ENCODE measurements at regions not wholly inside any gene's neighbourhood (a gene's known extent, or its start where the extent isn't known, plus 50 kb on each side); places are given as distances from the start of the nearest gene placed in this dataset.

DNA sequence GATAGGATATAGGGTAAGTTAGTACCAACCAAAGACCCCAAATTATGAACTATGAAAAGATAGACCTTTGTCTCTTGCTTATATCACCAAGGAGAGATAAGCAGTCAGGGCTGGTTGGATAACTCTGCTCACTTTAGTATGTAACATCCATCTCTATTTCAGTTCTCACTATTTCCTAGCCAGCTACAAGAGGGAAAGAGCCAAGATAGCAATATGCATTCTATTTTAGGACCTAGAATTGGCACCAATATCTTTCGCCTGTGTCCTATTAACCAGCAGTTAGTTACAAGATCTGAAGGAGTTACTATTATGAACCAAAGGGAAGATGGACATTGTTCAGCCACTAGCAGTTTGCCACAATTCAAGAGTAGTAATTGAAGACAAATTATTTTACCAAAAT, 457.5 kb downstream of the NSUN3 start:
- TF ChIP-seq, protein P1, sequence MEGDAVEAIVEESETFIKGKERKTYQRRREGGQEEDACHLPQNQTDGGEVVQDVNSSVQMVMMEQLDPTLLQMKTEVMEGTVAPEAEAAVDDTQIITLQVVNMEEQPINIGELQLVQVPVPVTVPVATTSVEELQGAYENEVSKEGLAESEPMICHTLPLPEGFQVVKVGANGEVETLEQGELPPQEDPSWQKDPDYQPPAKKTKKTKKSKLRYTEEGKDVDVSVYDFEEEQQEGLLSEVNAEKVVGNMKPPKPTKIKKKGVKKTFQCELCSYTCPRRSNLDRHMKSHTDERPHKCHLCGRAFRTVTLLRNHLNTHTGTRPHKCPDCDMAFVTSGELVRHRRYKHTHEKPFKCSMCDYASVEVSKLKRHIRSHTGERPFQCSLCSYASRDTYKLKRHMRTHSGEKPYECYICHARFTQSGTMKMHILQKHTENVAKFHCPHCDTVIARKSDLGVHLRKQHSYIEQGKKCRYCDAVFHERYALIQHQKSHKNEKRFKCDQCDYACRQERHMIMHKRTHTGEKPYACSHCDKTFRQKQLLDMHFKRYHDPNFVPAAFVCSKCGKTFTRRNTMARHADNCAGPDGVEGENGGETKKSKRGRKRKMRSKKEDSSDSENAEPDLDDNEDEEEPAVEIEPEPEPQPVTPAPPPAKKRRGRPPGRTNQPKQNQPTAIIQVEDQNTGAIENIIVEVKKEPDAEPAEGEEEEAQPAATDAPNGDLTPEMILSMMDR (IDR thresholded peaks at IDR 0.05), result no peak
- no peak for TF ChIP-seq POLR2A (IDR thresholded peaks at IDR 0.05)
